ENCODE measurements at regions not wholly inside any gene's neighbourhood (a gene's known extent, or its start where the extent isn't known, plus 50 kb on each side); places are given as distances from the start of the nearest gene placed in this dataset.

DNA sequence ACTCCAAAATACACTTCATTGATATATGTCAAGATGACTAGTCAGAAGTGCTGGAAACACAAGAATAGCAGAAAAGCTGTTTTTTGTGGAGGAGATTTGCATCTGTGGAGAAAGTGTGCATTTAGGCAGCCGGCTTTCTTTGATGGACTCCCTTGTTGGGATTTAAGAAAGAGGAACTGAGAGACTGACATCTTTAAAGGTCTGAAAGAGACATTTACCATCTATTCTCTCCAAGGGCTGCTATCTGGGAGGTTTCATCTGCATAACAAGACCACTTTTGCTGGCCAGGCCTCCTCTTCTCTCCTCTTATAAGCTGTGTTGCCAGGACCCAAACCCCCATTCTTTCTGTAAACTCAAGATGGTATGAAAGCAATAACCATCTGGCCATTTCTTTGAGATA, 1065.0 kb downstream of the NLGN4X start:
- TF ChIP-seq ZFX (IDR thresholded peaks at IDR 0.05; ENCODE audit: borderline replicate concordance) (no peak), CTCF (IDR thresholded peaks at IDR 0.05) (no peak)

GRCh38 chrX:5155301-5155700, 1073.4 kb downstream of the NLGN4X start:
- TF ChIP-seq CTCF (IDR thresholded peaks at IDR 0.05) (no peak), ZFX (IDR thresholded peaks at IDR 0.05; ENCODE audit: borderline replicate concordance) (no peak)
- no peak overlapping the region for H3K27ac ChIP-seq

More for the DNA sequence above, 1065.0 kb downstream of the NLGN4X start:
- H3K27ac ChIP-seq: no peak overlapping the region

- TF ChIP-seq CTCF (IDR thresholded peaks at IDR 0.05) (no peak), ZFX (IDR thresholded peaks at IDR 0.05; ENCODE audit: borderline replicate concordance) (no peak)
- H3K27ac ChIP-seq: no peak overlapping the region
These were observed 1082.7 kb downstream of the NLGN4X start for GRCh38 chrX:5145957-5146356.

DNA sequence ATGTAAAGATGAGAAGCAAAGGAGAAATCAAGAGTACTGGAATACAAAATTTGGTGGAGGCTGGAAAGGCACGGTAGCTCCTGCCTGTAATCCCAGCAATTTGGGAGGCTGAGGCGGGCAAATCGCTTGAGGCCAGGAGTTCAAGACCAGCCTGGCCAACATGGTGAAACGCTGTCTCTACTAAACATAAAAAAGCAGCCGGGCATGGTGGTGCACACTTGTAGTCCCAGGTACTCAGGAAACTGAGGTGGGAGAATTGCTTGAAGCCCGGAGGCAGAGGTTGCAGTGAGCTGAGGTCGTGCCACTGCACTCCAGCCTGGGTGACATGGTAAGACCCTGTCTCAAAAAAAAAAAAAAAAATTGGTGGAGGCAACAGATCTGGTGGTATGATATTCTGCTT, 1086.0 kb downstream of the NLGN4X start:
- no peak for TF ChIP-seq ZFX (IDR thresholded peaks at IDR 0.05; ENCODE audit: borderline replicate concordance)
- no peak for TF ChIP-seq CTCF (IDR thresholded peaks at IDR 0.05)
- no peak overlapping the region for H3K27ac ChIP-seq

DNA sequence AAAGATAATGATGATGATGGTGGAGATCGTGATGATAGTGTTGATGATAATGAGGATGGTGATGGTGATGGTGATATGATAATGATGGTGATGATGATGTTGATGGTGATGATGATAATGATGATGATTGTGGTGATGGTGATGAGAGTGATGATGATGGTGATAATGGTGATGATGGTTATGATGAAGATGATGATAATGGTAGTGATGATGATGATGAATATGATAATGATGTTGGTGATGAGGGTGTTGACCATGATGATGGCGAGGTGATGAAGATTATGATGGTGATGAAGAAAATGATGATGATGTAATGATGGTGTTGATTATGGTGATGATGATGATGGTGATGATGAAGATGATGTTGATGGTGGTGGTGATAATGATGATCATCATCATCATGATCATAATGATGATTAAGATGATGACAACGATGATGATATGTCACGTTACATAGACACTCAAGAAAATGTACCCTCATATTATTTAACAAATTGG, 1106.4 kb downstream of the NLGN4X start:
- no peak overlapping the region for H3K27ac ChIP-seq
- TF ChIP-seq CTCF (IDR thresholded peaks at IDR 0.05) (no peak), ZFX (IDR thresholded peaks at IDR 0.05; ENCODE audit: borderline replicate concordance) (no peak)

- no peak for TF ChIP-seq CTCF (IDR thresholded peaks at IDR 0.05)
- no peak for TF ChIP-seq ZFX (IDR thresholded peaks at IDR 0.05; ENCODE audit: borderline replicate concordance)
- no peak overlapping the region for H3K27ac ChIP-seq
These were observed 1110.9 kb downstream of the NLGN4X start for GRCh38 chrX:5117816-5118215.

DNA sequence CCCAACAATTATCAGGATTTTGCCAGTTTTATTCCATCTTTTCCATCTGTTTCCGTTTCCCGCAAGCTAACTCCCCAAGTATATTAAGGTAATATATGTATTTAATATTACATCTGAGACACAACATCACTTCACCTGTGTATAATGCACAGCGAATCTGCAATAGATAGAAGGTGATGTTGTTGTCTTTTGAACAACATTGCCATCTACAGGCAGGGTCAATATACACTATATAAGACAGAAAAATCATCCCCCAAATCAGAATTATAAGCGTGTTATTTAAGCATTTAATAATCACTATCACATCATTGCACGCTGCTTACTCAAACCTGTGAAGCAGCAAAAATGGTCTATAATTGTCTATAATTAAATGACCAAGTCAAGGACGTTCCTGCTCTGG, 1115.5 kb downstream of the NLGN4X start:
- peak; percentile 30; the same call in 1 of the 2 replicates for TF ChIP-seq CTCF (IDR thresholded peaks at IDR 0.05)
- no peak for TF ChIP-seq ZFX (IDR thresholded peaks at IDR 0.05; ENCODE audit: borderline replicate concordance)
- H3K27ac ChIP-seq: no peak overlapping the region
